ENCODE measurements at regions not wholly inside any gene's neighbourhood (a gene's known extent, or its start where the extent isn't known, plus 50 kb on each side); places are given as distances from the start of the nearest gene placed in this dataset.
"Not testable (repeated sequence)": the region's sequence is repeated elsewhere in the genome, so short reads cannot be mapped to it uniquely, and the experiment has no call there.

GRCh38 chr6:11384531-11385309 lies 152.3 kb upstream of the NEDD9 start:
- DNase-seq (ENCODE audit: low read depth in 2 of 2), result no peak

DNA sequence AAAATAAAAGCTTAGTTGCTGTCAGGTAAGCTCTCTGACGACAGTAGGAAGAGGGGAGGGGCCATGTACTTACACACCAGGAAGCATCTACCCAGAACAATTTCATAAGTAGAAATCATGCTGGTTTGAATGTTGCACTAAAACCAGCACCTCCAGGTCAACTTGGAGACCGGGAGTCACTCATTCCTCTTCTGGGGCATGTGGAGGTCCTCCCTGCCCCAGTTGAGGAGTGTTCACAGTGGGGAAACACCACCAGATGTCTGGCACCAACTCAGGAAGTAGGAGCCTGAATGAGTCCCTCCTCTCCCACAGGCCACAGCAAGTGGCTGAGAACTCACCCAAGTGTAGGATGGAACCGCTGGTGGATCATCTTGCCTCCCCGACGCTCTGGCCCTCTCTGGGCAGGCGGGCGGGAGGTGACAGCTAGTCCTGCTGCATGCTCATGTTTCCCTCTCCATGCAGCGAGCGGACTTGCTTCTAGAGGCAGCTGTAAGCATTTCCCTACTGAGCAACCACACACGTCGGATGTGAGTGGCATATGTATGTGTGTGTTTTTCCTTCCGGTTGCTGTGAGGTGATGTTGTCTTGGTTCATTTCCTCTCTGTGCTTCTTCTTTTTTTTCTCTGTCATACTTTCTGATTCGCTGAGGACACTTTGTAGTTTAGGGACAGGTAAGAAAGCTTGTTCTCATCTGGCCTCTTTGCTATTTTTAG lies 149.5 kb upstream of the NEDD9 start:
- peak; percentile 34 to 38 for DNase-seq (ENCODE audit: low read depth in 2 of 2)

DNA sequence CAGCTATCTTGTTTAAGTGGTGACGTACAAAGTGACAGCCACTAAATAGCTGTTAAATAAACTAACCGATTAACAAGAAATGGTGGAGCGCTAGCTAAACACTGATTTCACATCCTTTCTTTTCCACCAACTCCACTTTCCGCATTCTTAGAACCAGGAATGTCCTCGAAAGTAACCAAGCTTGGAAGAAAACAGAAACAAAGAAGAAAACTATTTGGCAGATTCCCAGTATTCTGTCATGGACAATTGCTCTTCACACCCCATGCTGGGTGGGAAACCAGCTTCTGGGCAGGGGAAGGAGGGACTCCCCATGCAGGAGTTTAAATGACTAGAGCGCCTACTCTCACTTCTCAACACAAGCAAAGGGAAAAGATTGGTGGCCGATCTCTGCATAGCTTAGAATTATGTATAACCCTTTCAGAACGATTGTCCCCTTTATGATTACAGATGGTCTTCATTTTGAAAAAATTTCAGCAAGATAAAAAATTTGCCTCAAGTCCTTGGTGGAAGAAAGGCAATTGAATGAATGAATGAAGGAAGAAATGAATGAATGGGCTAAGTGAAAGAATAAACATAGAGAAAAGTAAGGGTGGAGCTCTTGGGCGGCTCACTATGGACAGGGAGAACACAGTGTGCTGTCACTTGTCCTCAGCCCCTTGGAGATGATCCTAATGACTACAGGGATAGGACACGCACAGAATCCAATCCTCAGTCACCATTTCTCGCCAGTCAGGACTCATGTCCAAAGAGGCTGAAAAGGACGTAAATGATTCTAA lies 148.7 kb upstream of the NEDD9 start:
- no peak for DNase-seq (ENCODE audit: low read depth in 2 of 2)

- DNase-seq (ENCODE audit: low read depth in 2 of 2), result no peak
These were observed 148.1 kb upstream of the NEDD9 start for GRCh38 chr6:11380549-11380948.

DNA sequence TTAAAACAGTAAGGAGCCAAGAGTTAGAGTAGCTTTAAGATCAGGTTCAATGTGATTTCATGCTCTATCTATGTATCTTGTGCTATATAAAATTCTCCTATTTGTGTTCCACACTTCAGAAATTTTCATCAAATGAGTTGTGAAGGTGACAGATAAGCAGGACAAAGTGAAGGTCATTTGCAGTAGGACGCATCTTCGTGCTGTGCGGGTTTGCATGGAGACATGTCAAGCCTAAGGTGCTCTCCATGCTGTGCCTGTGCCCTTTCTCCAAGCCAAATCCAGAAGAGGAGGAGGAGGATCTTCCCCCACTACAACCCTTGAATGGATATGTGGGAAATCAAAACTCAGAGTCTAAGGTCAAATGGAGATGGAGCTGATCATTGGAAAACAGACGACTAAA lies 147.3 kb upstream of the NEDD9 start:
- no peak for DNase-seq (ENCODE audit: low read depth in 2 of 2)

GRCh38 chr6:11378639-11379038 lies 146.2 kb upstream of the NEDD9 start:
- DNase-seq (ENCODE audit: low read depth in 2 of 2), result no peak

DNA sequence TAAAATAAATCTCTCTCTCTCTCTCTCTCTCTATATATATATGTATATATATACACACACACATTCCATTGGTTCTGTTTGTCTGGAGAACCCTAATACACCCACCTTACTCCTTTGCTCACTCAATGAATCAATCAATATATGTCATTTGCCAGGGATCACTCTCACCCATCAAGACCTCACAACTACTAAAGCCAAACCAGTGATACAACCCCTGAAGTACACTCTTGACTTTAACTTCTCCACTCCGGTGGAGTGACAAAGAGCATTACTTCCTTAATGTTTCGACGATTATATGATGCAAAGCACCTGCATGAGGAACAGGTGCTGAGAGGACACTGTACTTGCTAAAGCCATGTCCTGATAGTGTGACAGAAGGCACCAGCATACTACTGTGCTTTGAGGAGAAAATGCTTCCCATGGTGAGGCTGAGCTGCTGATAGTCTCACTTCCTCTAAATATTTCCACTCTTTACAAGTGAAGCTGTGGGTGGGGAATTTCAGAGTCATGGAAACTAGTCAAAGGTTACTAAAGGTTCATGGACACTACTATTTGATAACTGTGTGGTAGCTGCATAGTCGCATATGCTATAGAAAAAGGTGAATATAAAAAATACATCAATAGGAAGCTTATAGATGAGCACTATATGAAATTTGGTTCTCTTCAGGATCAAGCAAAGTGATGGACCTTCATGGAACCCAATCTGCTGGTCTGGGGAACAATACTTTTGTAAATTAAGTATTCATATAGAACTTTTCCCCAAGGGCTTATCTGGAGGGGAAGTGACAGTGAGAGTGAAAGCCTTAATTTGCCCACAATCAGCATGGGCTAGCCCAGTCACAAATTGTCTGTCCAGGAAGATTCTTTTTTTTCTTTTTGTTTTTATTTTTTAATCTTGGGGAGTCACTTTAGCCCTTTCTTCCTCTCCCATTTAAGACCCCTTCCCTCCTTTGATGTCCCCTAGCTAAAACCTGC lies 141.9 kb upstream of the NEDD9 start:
- DNase-seq (ENCODE audit: low read depth in 2 of 2), result no peak

DNA sequence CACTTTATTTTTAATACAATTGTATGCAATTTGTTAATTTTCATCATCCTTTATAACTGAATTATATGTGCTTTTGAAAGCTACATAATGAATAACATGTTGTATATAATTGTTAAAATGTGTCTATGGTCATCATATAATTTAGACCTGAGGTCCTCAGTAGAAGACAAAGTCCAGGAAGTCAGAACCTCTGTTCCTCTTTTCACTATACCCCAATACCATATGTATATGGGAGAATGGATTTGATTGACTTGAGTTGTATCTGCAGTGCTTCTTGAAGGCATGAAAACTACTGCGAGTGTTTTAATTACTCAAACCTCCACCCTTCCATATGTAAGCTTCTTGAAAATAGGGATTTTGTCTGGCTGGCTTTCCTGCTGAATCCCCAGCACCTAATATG lies 140.7 kb upstream of the NEDD9 start:
- DNase-seq (ENCODE audit: low read depth in 2 of 2), result no peak

- DNase-seq (ENCODE audit: low read depth in 2 of 2), result not testable (repeated sequence)
These were observed 139.8 kb upstream of the NEDD9 start for GRCh38 chr6:11372186-11372790.

GRCh38 chr6:11370191-11371018 lies 137.9 kb upstream of the NEDD9 start:
- DNase-seq (ENCODE audit: low read depth in 2 of 2), result no peak

GRCh38 chr6:11368760-11369159 lies 136.3 kb upstream of the NEDD9 start:
- no peak for DNase-seq (ENCODE audit: low read depth in 2 of 2)

DNA sequence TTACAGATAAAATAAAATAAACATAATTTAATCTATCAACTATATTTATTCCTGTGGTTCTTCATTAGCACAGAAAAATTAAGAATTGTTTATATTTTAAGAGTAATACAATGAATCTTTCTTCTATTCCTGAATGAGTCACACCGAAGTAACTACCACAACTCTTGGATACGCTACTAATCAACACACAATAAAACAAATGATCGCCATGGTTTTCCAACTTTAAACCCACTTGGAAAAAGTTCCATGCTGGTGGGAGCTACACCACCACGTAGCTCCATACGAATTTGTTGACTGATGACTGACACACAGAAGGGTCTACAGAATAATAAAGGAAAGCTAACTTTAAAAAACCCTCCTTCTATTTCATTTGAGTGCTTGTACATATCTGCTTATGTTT lies 135.8 kb upstream of the NEDD9 start:
- no peak for DNase-seq (ENCODE audit: low read depth in 2 of 2)

GRCh38 chr6:11367638-11368199 lies 135.3 kb upstream of the NEDD9 start:
- no peak for DNase-seq (ENCODE audit: low read depth in 2 of 2)

DNA sequence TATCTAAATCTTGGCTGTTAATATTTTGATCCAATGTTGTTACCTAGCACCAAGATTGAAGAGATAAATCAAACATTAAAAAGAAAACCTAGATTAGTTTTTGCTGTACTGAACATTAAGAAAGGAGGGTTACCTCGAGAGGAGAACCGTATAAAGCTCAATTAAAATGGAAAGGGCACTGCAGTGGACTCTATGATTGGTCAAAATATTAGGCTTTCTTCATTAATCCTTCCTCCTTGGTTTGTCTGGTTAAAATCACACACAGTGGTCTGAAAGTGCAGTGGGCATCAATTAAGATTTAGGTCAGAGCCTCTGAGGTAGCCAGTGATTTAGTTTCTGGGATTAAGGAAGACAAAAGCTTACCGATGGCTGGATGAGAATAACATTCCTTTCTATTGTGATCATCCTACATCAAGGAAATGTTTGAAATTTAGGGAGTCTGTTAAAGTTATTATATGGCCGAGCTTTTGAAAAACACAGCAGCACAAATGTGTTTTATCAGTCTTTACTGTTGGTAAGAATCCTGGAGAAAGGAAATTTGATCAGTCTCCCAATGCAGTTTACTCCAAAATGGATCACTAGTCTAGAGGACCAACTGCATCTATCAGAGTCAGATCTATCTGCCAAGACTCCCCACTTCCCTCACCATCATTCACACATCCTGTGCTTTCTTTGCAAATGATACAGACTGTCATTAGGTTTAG lies 134.6 kb upstream of the NEDD9 start:
- DNase-seq (ENCODE audit: low read depth in 2 of 2), result no peak

DNA sequence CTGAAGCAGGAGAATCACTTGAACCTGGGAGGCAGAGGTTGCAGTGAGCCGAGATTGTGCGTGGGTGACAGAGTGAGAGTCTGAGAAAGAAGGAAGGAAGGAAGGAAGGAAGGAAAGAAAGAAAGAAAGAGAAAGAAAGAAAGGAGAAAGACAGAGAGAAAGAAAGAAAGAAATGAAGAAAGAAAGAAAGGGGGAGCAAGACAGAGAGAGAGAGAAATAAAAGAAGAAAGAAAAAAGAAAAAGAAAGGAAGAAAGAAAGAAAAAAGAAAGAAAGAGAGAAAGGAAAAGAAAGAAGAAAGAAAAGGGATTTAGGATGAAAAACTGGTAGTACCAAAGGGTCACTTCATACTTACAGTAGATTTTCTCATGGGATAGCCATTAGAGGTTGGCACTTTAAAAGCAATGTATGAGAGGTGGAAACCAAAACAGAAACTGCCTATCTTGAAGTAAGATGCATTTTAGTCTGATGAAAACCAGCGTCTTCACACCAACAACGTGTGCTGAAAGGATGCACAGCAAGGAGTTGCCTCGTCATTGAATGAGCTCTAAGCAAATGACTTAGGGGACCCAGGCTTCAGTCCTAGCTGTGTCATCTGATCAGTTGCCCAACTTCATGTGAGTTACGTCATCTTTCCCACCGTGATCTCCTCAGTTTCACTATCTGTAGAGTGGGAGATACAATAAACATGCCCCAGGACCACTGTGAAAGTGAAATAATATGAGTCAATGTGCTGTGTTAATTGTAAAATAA lies 133.9 kb upstream of the NEDD9 start:
- DNase-seq (ENCODE audit: low read depth in 2 of 2), result no peak

DNA sequence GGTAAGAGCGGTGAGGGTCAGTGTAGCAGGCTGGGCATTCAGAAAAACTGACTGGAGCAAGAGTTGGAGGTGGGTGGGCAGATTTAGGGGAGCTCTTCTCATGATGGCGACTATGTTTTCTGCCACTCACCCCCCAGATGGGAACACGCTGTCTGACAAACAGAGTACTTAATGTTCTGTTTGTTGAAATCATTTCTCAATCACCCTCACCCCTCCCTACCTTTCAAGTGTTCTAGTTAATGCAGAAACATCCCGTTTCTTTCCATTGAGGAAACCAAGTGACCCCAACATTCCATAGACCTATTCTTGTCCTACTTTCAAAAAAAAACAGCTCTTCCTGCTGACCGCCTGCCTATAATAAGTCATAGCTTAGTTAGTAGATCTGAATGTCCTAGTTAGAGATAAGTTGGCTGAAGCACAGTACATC lies 132.5 kb upstream of the NEDD9 start:
- DNase-seq (ENCODE audit: low read depth in 2 of 2), result no peak

DNA sequence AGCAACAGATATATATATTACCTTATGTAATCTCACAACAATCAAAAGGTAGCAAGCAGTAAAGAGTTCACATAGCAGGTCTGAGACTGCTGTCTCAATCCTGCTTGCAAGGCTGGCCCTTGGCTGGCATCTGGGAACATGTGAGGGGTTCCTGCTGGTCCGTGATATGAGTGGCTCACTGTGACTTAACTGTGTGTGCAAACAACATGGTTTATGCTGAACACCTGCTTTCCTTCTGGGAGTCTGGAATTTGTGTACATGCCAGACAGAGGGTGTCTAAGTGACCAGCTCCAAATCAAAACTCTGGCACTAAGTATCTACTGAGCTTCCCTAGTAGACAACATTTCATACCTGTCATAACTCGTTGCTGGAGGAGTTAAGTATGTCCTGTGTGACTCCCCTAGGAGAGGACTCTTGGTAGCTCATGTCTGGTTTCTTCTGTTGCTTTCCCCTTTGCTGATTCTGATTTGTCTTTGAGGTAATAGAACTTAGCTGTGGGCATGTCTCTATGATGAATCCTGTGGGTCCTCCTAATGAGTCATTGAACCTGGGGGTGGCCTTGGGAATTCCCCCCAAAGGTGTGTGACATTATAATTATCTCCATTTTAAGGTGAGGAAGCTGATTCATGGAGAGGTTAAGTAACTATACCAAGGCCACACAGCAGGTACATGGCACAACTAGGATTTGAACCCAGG lies 131.6 kb upstream of the NEDD9 start:
- no peak for DNase-seq (ENCODE audit: low read depth in 2 of 2)

GRCh38 chr6:11362564-11362963 lies 130.1 kb upstream of the NEDD9 start:
- DNase-seq (ENCODE audit: low read depth in 2 of 2), result no peak
